ENCODE measurements at regions not wholly inside any gene's neighbourhood (a gene's known extent, or its start where the extent isn't known, plus 50 kb on each side); places are given as distances from the start of the nearest gene placed in this dataset.
A peak's percentile ranks its signal among the peaks of the same experiment; 100 is the strongest.

DNA sequence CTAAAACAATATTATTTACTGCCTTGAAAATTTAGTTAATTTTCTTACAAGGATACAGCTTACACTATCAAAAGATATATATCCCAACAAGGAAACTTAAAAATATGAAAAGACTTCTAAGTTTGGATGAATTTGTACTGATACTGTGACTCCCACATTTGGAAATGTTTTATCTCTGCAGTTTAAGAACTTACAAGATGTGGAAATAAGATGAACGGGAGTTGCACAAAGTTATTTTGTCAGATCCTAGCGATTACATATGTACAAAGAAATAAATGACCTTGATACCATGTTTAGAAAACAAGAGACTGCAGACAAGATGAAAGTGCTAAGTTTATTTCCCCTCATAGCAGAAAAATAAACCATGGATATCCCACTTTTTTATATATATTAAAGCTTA, 103.7 kb upstream of the TMEM106B start:
- H3K4me3 ChIP-seq (ENCODE audit: low read depth, low read length): no peak overlapping the region
- DNase-seq (ENCODE audit: low read depth): no peak
- TF ChIP-seq CTCF (IDR thresholded peaks at IDR 0.05; ENCODE audit: insufficient read depth, low read length): no peak

DNA sequence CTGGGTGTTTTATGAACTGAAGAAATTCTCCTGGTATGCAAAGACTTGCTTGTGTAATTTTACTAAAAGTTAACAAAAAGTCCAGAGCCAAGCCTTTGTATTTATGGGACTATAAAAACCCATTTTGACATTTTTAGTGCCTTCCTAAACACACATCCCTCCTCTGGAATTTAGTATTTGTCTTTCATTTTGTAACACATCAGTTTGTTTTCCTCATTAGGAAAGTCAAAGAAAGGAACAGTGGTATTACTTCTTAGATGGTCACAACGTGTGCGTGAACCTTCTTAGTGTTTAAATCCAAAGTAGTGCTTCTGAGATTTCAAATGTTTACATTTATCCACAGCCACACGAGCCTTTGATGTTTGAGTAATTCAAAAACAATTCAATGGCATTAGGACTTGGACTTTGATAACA, 103.2 kb upstream of the TMEM106B start:
- no peak overlapping the region for H3K4me3 ChIP-seq (ENCODE audit: low read depth, low read length)
- TF ChIP-seq CTCF (IDR thresholded peaks at IDR 0.05; ENCODE audit: insufficient read depth, low read length): no peak
- DNase-seq (ENCODE audit: low read depth): peak; percentile 6

DNA sequence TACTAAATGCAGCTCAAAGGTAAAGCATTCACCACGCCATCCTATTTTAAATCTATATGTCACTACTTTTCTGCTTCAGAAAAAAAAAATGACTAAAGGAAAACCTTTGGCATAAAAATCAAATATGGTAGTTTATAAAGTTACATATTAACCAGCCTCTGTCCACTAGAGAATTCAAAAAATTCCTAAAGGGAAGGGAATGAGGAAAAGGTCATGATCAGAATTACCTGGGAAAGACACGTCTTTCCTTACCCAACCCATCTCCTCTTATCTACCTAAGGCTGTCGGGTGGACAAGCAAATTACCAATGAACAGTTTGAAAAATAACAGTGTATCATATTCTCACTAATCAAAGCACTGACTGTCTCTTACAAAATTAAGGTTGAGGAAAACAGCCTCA, 100.7 kb upstream of the TMEM106B start:
- no peak overlapping the region for H3K4me3 ChIP-seq (ENCODE audit: low read depth, low read length)
- no peak for TF ChIP-seq CTCF (IDR thresholded peaks at IDR 0.05; ENCODE audit: insufficient read depth, low read length)
- DNase-seq (ENCODE audit: low read depth): no peak

DNA sequence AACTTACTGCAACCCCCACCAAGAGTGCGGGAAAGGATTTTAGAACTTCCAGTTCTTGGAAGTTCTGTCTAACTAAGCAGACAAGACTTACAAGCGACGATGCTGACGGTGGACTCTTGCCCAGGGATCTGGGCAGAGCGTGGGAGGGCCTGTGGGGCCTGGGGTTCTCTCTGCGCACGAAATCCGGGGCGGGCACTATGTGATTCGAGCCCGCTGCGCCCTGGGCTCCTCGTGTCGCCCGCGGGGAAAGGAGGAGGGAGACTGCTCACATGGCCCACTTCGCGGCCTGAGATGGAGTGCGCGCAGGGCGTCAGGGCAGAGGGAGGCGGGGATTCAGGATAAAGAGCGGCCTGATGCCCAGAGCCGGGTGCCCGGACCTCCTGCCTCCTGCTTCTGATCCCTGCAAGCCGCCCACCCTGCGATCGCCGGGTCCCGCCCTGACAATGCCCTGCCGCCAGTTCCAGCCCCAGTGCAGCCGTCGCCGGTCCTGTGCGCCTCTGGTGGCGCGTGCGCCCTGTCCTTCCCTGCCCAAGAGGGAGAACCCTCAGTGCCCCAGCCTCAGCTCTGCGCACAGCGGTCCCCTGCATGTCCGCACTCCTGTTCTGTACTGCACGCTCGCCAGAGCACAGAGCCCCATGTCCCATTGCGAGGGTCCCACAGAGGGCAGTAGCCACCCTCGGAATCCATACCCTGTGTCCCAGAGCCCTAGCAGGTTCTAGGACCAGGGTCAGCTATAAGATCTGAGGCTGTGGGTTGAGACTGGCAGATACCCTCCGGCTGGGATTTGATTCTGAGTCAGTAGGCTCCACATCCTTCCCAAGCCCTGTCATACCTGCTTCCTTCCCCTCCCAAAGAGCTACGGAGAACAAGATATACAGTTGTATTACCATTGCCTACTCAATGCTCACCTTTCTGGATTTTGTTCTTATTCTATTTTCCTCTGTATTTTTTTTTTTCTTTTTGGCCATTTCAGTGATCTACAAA, 99.4 kb upstream of the TMEM106B start:
- H3K4me3 ChIP-seq (ENCODE audit: low read depth, low read length): peak overlapping the region; percentile 44
- DNase-seq (ENCODE audit: low read depth): peak; percentile 31

DNA sequence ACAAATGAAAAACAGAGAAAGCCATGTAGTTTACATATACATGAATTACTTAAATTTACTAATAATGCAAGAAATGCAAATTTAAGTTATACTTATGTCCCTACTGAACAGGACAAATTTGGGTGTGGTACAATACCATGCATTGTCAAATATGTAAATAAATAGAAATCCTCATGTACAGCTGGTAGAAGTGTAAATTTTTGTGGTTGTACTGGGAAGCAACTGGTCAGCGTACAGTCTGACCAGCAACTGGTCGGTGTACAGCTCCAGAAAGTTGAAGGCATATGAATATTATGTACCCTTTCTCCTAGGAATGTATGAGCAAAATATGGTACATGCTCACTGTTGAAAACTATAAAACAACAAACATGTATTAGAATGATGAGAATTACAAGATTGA, 93.9 kb upstream of the TMEM106B start:
- no peak for TF ChIP-seq CTCF (IDR thresholded peaks at IDR 0.05; ENCODE audit: insufficient read depth, low read length)
- DNase-seq (ENCODE audit: low read depth): no peak
- no peak overlapping the region for H3K4me3 ChIP-seq (ENCODE audit: low read depth, low read length)

More for the DNA sequence above, 99.4 kb upstream of the TMEM106B start:
- TF ChIP-seq CTCF (IDR thresholded peaks at IDR 0.05; ENCODE audit: insufficient read depth, low read length): no peak

GRCh38 chr7:12119620-12120303, 91.3 kb upstream of the TMEM106B start:
- no peak overlapping the region for H3K4me3 ChIP-seq (ENCODE audit: low read depth, low read length)
- no peak for DNase-seq (ENCODE audit: low read depth)
- TF ChIP-seq CTCF (IDR thresholded peaks at IDR 0.05; ENCODE audit: insufficient read depth, low read length): no peak
